ENCODE measurements at regions not wholly inside any gene's neighbourhood (a gene's known extent, or its start where the extent isn't known, plus 50 kb on each side); places are given as distances from the start of the nearest gene placed in this dataset.

GRCh38 chr9:93820667-93821306 is 134.4 kb downstream of the BARX1 start:
- H3K27me3 ChIP-seq = peaks cover 0 to 28% of the 10 kb centered on the region in 2 donors
- no peak overlapping the region for H3K27ac ChIP-seq
- no peak overlapping the region for H3K4me3 ChIP-seq
- no peak for DNase-seq (ENCODE audit: low spot score in 2 of 2)
- H3K36me3 ChIP-seq = no peaks in the 10 kb centered on the region
- peaks cover 11 to 21% of the 10 kb centered on the region in 2 donors for H3K9me3 ChIP-seq
- TF ChIP-seq POLR2A (IDR thresholded peaks at IDR 0.05) = no peak
- TF ChIP-seq CTCF (IDR thresholded peaks at IDR 0.05) = no peak
- TF ChIP-seq POLR2AphosphoS5 (IDR thresholded peaks at IDR 0.05) = no peak
- no peaks in the 10 kb centered on the region for H3K4me1 ChIP-seq
- intact Hi-C loops (cut with DNase I; ENCODE audit: low total_unique reads) = no loop called here

DNA sequence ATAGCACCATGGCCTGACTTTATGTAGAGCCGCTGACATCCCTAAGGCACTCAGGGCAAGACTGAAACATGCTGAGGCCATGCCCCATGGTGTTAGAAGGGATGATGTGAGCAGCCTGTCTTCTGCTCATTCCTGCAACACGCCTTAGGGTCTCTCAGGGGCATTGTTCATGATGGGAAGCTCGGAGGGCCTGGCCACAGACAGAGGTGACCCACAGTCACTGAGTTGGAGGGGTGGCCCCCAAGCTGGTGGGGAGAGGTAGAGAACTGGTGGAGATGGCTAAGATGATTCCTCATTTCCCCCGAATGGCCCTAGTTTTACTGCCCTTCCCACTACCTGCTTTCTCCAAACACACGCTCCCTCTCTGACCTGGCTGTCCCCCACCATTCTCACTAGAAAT is 135.2 kb downstream of the BARX1 start:
- Histone ChIP-seq H3K27me3 (peaks cover 0 to 27% of the 10 kb centered on the region in 2 donors), H3K36me3 (no peaks in the 10 kb centered on the region), H3K27ac (no peak overlapping the region), H3K9me3 (peaks cover 11 to 21% of the 10 kb centered on the region in 2 donors), H3K4me3 (no peak overlapping the region), H3K4me1 (no peaks in the 10 kb centered on the region)
- intact Hi-C loops (cut with DNase I; ENCODE audit: low total_unique reads) = no loop called here
- DNase-seq (ENCODE audit: low spot score in 2 of 2) = no peak
- TF ChIP-seq CTCF (IDR thresholded peaks at IDR 0.05) = no peak
- TF ChIP-seq POLR2A (IDR thresholded peaks at IDR 0.05) = no peak
- no peak for TF ChIP-seq POLR2AphosphoS5 (IDR thresholded peaks at IDR 0.05)

- H3K9me3 ChIP-seq = peaks cover 11 to 21% of the 10 kb centered on the region in 2 donors
- no peak overlapping the region for H3K4me3 ChIP-seq
- intact Hi-C loops (cut with DNase I; ENCODE audit: low total_unique reads) = no loop called here
- no peaks in the 10 kb centered on the region for H3K4me1 ChIP-seq
- peaks cover 0 to 33% of the 10 kb centered on the region in 2 donors for H3K27me3 ChIP-seq
- no peaks in the 10 kb centered on the region for H3K36me3 ChIP-seq
- DNase-seq (ENCODE audit: low spot score in 2 of 2) = no peak
- no peak for TF ChIP-seq POLR2A (IDR thresholded peaks at IDR 0.05)
- TF ChIP-seq POLR2AphosphoS5 (IDR thresholded peaks at IDR 0.05) = no peak
- TF ChIP-seq CTCF (IDR thresholded peaks at IDR 0.05) = no peak
- H3K27ac ChIP-seq = no peak overlapping the region
These were observed 136.2 kb downstream of the BARX1 start for GRCh38 chr9:93818827-93819472.

GRCh38 chr9:93818237-93818636 is 136.9 kb downstream of the BARX1 start:
- Histone ChIP-seq H3K36me3 (no peaks in the 10 kb centered on the region), H3K27ac (no peak overlapping the region), H3K9me3 (peaks cover 9 to 14% of the 10 kb centered on the region in 2 donors), H3K4me3 (no peak overlapping the region), H3K27me3 (peaks cover 0 to 37% of the 10 kb centered on the region in 2 donors), H3K4me1 (no peaks in the 10 kb centered on the region)
- intact Hi-C loops (cut with DNase I; ENCODE audit: low total_unique reads) = no loop called here
- DNase-seq (ENCODE audit: low spot score in 2 of 2) = no peak
- TF ChIP-seq POLR2AphosphoS5 (IDR thresholded peaks at IDR 0.05) = no peak
- TF ChIP-seq CTCF (IDR thresholded peaks at IDR 0.05) = no peak
- TF ChIP-seq POLR2A (IDR thresholded peaks at IDR 0.05) = no peak

- intact Hi-C loops (cut with DNase I; ENCODE audit: low total_unique reads) = no loop called here
- TF ChIP-seq POLR2AphosphoS5 (IDR thresholded peaks at IDR 0.05) (no peak), POLR2A (IDR thresholded peaks at IDR 0.05) (no peak)
- Histone ChIP-seq H3K27ac (no peak overlapping the region), H3K9me3 (peaks cover 0 to 8% of the 10 kb centered on the region in 2 donors), H3K36me3 (no peaks in the 10 kb centered on the region), H3K27me3 (peaks cover 0 to 36% of the 10 kb centered on the region in 2 donors), H3K4me3 (no peak overlapping the region), H3K4me1 (no peaks in the 10 kb centered on the region)
- DNase-seq (ENCODE audit: low spot score in 2 of 2) = no peak
These were observed 139.5 kb downstream of the BARX1 start for GRCh38 chr9:93815677-93816076.

All from breast epithelium (tissue), 4 donors.